Astrocyte (in vitro differentiated cells and primary cell): ENCODE measurements at regions not wholly inside any gene's neighbourhood (a gene's known extent, or its start where the extent isn't known, plus 50 kb on each side); places are given as distances from the start of the nearest gene placed in this dataset.

Source experiments
- EZH2 ChIP-seq: IDR thresholded peaks from 2 replicates; pipeline ENCODE4 v1.6.1; 2012; ENCODE audit warnings: mild to moderate bottlenecking, low read length, inconsistent platforms; ENCODE audit not compliant: insufficient read depth
- TF ChIP-seq, protein P1 (sequence below): IDR thresholded peaks from 2 replicates; pipeline ENCODE4 v1.5.1; 2011; ENCODE audit warnings: low read depth, mild to moderate bottlenecking, inconsistent platforms, low read length, moderate library complexity; ENCODE audit not compliant: insufficient read depth

DNA sequence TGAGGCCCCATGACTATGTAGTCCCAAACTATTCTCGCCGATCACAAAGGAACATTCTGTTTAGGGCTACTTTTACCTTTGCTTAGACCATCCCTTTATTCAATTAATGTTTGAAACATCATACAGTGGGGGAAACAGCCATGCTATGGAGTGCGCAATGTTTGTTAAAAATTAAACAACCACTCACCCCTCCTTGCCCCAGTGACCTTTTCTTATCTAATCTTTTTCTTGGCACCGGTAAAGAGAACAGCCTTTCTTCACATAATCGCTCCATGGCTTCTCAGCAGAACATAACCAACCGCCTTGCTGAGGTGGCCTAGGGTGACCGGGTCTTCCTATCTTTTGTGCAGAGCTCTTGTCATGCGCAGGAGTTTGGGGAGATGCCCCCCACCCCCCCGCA is 152.6 kb downstream of the VCX3A start:
- TF ChIP-seq, protein P1, sequence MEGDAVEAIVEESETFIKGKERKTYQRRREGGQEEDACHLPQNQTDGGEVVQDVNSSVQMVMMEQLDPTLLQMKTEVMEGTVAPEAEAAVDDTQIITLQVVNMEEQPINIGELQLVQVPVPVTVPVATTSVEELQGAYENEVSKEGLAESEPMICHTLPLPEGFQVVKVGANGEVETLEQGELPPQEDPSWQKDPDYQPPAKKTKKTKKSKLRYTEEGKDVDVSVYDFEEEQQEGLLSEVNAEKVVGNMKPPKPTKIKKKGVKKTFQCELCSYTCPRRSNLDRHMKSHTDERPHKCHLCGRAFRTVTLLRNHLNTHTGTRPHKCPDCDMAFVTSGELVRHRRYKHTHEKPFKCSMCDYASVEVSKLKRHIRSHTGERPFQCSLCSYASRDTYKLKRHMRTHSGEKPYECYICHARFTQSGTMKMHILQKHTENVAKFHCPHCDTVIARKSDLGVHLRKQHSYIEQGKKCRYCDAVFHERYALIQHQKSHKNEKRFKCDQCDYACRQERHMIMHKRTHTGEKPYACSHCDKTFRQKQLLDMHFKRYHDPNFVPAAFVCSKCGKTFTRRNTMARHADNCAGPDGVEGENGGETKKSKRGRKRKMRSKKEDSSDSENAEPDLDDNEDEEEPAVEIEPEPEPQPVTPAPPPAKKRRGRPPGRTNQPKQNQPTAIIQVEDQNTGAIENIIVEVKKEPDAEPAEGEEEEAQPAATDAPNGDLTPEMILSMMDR: no peak
- TF ChIP-seq EZH2: no peak
